Kidney capillary endothelial cell (primary cell): ENCODE measurements at regions not wholly inside any gene's neighbourhood (a gene's known extent, or its start where the extent isn't known, plus 50 kb on each side); places are given as distances from the start of the nearest gene placed in this dataset.

Source experiments
- DNase-seq: peaks from one replicate; pipeline ENCODE4 v3.0.0-alpha.2; 2018; ENCODE audit warnings: low spot score

DNA sequence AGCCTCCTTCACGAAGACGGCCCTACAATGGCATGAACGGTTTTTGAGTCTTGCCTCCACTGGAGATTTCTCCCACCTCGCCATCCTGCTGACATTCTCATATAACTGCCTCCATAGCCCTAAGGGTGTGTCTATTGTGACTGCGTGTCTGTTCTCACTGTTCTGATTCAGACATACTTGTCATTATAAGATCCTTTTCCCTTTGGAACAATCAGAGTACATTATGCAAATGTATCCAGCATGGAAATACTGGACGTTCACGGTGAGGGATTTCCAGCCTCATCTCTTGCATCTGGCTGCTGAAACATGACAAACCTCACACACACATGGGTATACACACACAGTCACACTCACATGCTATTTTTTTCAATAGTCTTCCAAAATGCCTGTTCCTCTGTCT lies 402.1 kb downstream of the DIRAS2 start:
- no peak for DNase-seq

GRCh38 chr9:90245661-90246060 lies 397.0 kb downstream of the DIRAS2 start:
- DNase-seq = no peak

DNA sequence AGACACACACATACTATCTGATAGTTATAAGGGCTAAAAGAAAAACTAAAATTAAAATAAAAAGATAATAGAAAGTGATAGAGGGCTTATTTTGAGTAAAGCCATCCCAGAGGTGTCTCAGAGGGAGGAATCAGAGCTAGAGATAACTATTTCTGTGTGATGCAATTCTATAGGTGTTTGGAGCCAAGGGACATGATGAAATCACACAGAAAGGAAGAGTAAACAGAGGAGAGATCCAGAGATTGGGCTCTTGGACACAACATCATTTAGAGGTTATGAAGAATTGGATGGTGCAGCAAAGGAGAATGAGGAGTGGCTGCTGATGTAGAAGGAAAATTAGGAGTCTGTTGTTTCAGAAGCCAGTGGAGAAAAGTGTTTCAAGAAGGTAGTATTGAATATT lies 393.5 kb downstream of the DIRAS2 start:
- no peak for DNase-seq

DNA sequence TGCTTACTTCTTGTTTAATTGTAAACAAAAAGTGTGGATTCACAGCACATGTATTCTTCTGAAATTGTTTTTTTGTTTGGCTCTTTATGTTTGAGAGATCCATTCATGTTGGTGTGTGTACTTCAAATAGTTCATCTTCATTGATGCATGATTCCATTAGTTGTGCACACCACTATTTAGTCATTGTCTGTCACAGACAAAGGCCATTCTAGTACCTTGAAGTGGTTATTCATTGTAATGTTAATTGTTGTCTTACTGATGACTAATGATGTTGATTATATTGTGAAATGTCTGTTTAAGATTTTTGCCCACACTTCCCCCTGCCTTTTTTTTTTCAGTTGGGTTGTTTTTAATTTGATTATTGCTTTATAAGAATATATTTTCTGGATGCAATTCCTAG lies 391.3 kb downstream of the DIRAS2 start:
- peak; percentile 8 for DNase-seq

- DNase-seq = no peak
These were observed 386.3 kb downstream of the DIRAS2 start for GRCh38 chr9:90256345-90256744.

DNA sequence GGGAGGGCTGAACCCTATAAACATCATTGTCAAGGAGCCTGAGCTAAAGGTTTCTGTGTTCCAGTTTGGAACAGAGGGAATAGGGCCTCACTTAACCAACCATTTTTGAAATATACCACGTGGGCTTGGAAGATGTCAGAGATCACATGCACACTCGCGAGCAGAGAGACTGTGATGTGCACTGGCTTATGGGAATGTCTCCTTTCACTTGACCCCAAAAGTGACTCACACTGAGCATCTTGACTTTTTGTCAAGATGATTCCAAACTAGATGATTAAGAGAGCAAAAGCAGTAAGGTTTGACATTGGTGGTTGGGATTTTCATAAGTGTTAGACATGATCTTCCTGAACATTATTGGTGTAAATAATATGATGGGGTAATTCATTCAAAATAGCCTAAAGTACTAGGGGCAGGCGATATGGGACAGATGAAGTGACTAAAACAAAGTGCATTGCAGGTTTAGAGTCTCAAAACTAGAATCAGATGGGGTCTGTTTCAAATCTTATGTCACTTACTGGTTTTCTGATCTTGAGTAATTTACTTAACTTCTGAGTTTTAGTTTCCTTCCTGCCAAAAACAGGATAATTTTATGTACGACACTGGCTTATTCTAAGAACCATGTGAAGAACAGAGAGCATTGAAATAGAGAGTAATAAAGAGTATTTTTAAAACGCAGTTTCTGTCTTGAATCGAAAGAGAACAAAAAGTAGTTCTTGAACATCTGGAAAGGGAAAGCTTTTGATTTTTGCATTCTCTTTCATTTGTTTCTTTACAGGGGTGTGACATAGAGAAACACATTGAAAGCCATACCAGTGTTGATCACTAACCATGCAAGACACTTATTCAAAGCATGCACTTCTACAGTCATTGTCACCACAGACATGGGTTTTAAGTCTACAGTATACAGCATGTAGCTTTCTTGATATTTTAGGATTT lies 383.0 kb downstream of the DIRAS2 start:
- DNase-seq = no peak

GRCh38 chr9:90261698-90262097 lies 380.9 kb downstream of the DIRAS2 start:
- no peak for DNase-seq

DNA sequence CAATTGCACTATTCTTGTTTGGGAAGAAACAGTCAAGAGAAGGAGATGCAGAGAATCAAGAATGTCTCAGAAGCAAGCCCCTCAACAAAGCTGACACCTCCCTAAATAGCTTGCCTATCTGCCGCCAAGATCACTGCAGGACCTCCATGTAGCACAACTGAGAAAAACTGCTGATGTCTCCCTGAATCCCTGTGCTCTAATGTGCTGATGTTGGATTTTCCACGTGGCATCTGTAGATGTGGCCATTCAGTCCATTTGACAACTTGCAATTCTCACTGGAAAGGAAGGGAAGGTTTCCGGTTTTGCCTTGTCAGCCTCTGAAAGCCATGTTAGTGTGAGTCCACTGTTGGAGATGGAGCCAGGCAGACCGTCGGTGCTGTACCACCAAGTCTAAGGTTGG lies 374.0 kb downstream of the DIRAS2 start:
- DNase-seq = no peak

DNA sequence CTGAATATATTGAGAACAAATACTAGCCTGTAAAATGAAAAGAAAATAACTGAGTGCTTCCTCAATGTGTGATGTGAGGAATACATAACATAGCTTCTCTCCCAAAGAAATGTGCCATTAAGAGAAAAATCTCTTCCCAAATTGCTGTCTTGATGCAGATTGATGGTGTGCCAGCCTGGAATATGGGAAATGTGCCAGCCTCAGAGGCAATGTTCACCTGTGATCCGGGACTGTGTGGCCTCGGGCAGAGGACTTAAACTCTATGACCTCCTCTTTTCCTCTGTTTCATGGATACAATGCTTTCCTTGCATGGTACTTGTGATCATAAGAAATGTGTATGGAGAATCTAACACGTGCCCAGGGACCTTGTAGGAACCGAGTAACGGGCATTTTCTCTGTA lies 370.9 kb downstream of the DIRAS2 start:
- no peak for DNase-seq

- DNase-seq = no peak
These were observed 367.9 kb downstream of the DIRAS2 start for GRCh38 chr9:90274725-90275124.

DNA sequence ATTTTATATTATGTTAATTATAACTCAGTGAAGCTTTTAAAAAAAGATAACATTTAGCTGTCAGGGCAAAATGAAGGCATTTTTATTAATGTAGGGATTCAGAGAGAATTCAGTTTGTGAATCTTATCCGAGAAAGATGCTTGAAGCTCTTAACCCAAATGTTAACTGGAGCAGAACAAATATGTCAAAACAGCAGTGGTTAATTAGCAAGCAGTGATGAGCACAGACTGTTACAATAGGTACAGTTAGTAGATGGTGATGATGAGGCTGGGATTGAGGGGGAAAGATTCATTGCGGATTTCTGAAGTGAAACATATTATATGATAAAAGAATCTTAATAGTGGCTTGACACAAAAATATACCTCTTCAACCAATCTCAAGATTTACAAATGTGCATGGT lies 356.7 kb downstream of the DIRAS2 start:
- no peak for DNase-seq

DNA sequence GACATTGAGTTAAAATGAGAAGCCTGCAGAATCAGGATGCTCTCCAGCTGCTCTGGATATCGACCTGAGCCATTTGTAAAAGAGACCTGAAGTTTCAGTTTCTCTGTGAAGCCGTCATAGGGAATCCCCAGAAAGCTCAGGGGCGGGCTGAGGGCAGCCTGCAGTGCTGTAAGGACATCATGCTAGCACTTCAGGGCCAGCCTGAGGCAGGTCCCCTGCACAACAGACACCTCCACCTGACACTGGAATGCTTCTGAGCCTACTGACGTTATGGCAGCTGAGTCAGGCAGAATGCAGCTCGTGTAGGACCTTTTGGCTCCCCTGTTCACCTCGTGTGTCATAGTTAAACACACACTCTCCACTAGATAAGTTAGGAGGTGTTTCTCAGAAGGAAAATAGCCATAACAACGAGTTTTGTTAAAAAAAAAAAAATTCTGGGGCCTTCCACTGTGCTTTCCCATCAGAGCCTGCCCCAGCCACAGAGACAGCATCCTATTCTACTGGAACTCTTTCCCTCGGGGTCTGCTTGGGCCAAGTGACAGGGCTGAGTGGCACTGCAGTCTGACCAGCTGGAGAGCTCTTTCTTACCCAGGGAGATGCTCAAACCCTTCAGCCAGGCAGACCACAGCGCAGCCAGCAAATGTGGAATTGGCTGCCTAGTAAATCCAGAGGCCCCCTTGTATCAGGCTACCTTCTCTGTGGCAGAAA lies 354.9 kb downstream of the DIRAS2 start:
- no peak for DNase-seq

- DNase-seq = no peak
These were observed 354.4 kb downstream of the DIRAS2 start for GRCh38 chr9:90288275-90288639.

GRCh38 chr9:90290716-90291485 lies 351.7 kb downstream of the DIRAS2 start:
- no peak for DNase-seq

- DNase-seq = no peak
These were observed 346.1 kb downstream of the DIRAS2 start for GRCh38 chr9:90296539-90296938.

DNA sequence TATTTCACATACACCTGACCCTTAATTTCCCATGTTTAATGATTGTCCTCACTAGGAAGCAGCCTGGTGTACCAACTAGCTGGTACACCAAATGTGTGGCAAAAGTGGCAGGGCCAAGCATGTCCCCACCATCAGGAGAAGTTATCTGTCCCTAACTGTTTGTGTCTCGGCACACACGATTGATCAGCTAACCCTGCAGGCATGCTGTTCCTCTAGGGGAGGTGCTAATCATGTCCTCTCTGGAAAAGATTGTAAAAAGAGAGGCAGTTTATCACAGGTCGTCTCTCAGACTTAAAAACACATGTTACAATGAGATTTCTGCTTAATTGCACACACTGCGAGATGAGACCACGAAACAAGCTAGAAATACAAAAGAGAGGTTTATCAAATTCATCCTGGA lies 342.7 kb downstream of the DIRAS2 start:
- DNase-seq = no peak

DNA sequence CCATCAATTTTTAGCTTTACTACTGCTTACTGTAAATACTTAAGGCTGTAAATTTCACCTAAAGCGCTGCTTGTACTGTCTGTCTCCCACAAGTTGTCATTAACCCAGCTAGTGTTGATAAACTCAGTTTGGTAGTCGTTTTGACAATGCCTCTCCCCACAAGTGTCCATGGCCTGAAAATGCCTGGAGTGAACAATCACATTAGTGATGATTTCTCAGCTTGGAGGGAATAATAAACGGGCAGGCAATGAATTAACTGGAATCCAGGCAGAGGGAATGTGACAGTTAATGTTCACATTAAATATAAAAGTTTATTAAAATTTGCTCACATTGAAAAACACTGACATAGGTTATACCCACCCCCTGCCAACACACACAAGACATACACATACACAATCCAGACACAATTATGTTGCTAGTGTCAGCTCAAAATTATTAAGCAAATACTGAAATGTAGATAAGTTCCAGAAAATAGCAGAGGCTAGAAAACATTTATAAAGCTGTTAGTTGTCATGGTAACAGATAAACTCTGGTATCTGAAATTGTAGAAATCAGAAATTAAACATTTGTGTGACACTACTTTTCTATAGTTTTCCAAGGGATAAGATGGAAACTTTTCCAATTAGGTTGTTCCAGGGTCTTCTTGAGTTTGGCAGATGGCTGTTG lies 341.9 kb downstream of the DIRAS2 start:
- no peak for DNase-seq

DNA sequence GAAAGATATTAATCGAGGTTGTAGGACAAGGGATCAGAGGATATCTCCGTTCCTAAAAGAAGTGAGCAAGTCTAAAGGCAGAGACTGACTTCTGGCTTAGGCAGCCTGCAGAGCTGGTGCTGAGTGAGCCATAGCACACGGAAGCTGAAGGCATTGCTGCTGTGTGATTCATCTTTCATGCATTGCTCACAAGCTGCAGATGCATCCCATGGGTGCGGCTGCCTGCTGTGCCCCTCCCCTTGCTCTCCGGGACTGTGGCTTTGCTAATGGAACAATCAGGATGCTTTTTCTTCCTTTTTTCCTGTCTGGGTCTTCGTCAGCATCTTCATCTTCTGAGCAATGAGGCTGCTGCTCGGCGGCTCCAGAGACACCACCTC lies 341.4 kb downstream of the DIRAS2 start:
- peak; percentile 91 for DNase-seq

DNA sequence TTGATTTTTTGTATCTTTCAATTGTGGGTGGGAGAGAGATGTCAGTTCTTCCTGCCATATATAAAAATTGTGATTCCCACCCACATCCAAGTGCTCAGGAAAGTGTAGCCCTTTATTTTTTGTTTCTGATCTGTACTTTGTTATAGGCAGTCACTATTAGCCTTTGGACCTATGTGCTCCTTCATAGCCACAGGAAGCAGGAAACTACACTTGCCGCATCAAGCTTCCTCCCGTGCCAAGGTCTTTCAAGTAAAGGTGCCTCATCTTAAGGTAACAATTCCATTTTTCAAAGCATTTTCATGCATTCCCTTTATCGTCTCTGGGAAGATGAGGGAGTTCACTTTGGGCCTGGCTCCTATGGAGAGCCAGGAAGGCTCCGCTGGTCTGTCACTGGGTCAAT lies 339.0 kb downstream of the DIRAS2 start:
- peak; percentile 25 for DNase-seq

DNA sequence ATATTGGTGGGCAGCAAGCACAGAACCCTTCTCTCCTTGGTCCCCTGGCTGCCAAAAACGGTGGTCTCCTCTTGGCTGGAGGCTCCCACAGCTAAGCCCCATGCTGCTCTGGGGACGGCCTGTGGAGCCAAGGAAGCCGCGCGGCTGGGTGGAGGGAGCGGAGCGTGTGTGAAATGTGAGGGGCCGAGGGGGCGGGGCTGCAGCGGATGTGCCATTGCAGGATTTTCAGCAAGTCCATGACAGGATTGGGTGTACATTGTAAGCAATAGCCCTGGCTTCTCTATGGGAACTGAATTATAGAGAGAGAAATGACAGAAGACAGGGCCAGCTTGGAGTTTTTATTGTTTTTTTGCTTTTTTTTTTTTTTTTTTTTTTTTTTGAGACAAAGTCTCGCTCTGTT lies 336.5 kb downstream of the DIRAS2 start:
- no peak for DNase-seq

DNA sequence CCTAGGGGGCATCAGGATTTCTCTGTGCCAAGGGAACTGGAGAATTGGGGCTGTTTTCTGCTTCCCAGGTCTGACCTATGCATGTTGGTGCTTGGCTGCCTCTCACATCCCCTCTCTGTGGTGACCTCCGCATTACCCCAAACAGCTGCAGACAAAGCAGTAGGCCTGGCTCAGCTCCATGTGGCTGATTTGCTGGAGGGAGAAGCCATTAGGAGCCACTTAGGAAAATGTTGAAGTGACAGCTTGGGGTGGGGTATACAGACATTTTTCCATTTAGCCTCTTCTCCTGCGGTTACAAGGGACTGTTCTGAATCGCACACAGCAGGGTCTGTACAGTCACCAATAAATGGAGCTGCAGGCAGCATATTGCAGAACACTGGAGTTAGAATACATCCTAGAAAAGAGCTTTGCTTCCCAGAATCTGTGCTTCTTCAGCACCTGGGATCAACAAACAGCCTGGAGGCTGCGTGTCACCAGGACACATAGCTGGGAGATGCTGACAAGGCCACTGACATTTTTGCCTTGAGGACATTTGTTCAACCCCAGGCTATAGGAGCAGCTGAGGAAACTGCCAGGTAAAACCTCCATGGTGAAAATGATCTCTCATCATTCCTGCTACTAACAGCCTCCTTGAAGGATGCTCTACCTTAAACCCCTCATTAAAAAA lies 335.3 kb downstream of the DIRAS2 start:
- DNase-seq = no peak

DNA sequence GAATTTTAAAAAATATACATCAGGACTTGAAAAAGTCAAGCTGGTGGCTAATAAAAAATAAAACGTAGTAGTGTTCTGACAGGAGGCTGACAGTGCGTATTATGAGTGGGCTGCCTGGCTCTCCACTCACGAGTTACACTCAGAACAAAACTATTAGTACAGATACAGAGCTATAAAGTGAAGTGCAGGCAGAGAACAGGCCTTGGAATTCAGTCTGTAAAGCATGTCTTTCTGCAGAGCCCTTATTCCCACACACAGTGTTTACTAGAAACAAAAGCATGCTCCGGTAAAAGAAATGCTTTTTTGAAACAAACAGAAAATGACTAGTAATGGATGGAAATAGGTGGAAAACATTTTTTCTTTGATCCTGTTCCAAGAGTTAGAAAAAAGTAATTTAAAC lies 334.7 kb downstream of the DIRAS2 start:
- no peak for DNase-seq
